ENCODE measurements at regions not wholly inside any gene's neighbourhood (a gene's known extent, or its start where the extent isn't known, plus 50 kb on each side); places are given as distances from the start of the nearest gene placed in this dataset.
A peak's percentile ranks its signal among the peaks of the same experiment; 100 is the strongest.

- CTCF ChIA-PET (ENCODE audit: partially characterized antibody) = interaction anchor here (1.0 kb wide), 1 partner anchor 106 kb away, joined by 4 read pairs; no protein-coding TSS in a partner anchor
These were observed 148.3 kb downstream of the NOC3L start for GRCh38 chr10:94214481-94214893.

More at GRCh38 chr10:94214481-94214893, 148.3 kb downstream of the NOC3L start:
- no peak overlapping the region for H2AK5ac ChIP-seq (ENCODE audit: low read depth, low read length)
- no peak overlapping the region for H3K9ac ChIP-seq (replicated peaks in 1 of 4; ENCODE audit: extremely low read depth in 1 of 4, low read depth in 3 of 4, low read length in 3 of 4)
- no peak overlapping the region for H2AFZ ChIP-seq (ENCODE audit: low read length)
- FAIRE-seq (peak; percentile 19), DNase-seq (ENCODE audit: low read depth in 1 of 2, low spot score in 2 of 2) (no peak)
- H4K8ac ChIP-seq (ENCODE audit: extremely low read depth, insufficient read depth, low read length) = no peak overlapping the region
- no peak overlapping the region for H2BK120ac ChIP-seq (replicated peaks; ENCODE audit: low read depth, low read length)
- no peak overlapping the region for H3K27ac ChIP-seq (ENCODE audit: low read depth, low read length)
- H4K91ac ChIP-seq (replicated peaks; ENCODE audit: insufficient read length, low read length) = no peak overlapping the region
- peak overlapping the region; percentile 20 to 41; a peak in 1 of 4 replicates for H3K4me2 ChIP-seq (ENCODE audit: insufficient read depth in 1 of 2, low read depth in 2 of 2, low read length in 2 of 2)
- no peak overlapping the region for H3K56ac ChIP-seq (replicated peaks; ENCODE audit: insufficient read length, low read depth, low read length)
- no peaks in the 10 kb centered on the region for H3K9me3 ChIP-seq (ENCODE audit: insufficient read depth in 2 of 2, low read depth in 1 of 2, low read length in 1 of 2)
- no peaks in the 10 kb centered on the region for H3K79me1 ChIP-seq (ENCODE audit: low read depth, low read length)
- no peak overlapping the region for H2BK5ac ChIP-seq (ENCODE audit: low read depth, low read length)
- no peaks in the 10 kb centered on the region for H4K20me1 ChIP-seq (replicated peaks in 1 of 2; ENCODE audit: control insufficient read depth in 1 of 2, insufficient read depth in 2 of 2, low read length in 2 of 2)
- 0 out of 2 replicates have a peak overlapping the region, but pooled peaks have one; percentile 15 for H3K18ac ChIP-seq (ENCODE audit: extremely low read depth, low read length)
- H3K4ac ChIP-seq (replicated peaks; ENCODE audit: insufficient read length, low read depth, low read length) = no peak overlapping the region
- WGBS, 2 experiments (ENCODE audit: extremely low coverage in 1 of 2, insufficient coverage in 1 of 2, insufficient read length in 1 of 2, insufficient replicate concordance in 2 of 2, low coverage in 1 of 2, low lambda C conversion rate in 2 of 2, missing lambda C conversion rate in 1 of 2) = 65% methylated on average over 7 of the region's 7 CpGs; no CpG with 5 or more reads in 1 of the 2 experiments
- H3K4me3 ChIP-seq (ENCODE audit: extremely low read depth in 1 of 4, insufficient read depth in 2 of 4, low read depth in 3 of 4, low read length in 4 of 4) = peak overlapping the region in 1 of 4 experiments; percentile 4; a peak in 1 of 8 replicates
- no peak overlapping the region for H2BK15ac ChIP-seq (ENCODE audit: low read length)
- POLR2A ChIA-PET (ENCODE audit: partially characterized antibody) = no interaction called here
- no peak overlapping the region for H3K23ac ChIP-seq (ENCODE audit: insufficient read length)
- no peaks in the 10 kb centered on the region; a peak in 1 of 7 replicates for H3K27me3 ChIP-seq (replicated peaks in 1 of 4; ENCODE audit: control insufficient read depth in 3 of 4, extremely low read depth in 1 of 4, insufficient read depth in 3 of 4, low read length in 3 of 4)
- H3K36me3 ChIP-seq (ENCODE audit: control insufficient read depth in 2 of 4, insufficient read depth in 4 of 4, low read length in 3 of 4) = no peaks in the 10 kb centered on the region
- H3K4me1 ChIP-seq (replicated peaks in 1 of 4; ENCODE audit: control insufficient read depth in 3 of 4, insufficient read depth in 4 of 4, low read length in 3 of 4) = peaks cover 0 to 9% (median 7%) of the 10 kb centered on the region in 4 experiments; a peak in 4 of 7 replicates
- H2BK20ac ChIP-seq (ENCODE audit: low read length) = no peak overlapping the region
- H4K5ac ChIP-seq (ENCODE audit: insufficient read length, low read depth, low read length) = no peak overlapping the region
- 0 out of 2 replicates have a peak, but pooled peaks cover 2% of the 10 kb centered on the region for H3K23me2 ChIP-seq (ENCODE audit: low read depth, low read length)
- TF ChIP-seq POLR2AphosphoS5 (IDR thresholded peaks at IDR 0.05; ENCODE audit: low read depth, low read length) = peak; percentile 90
- no peak for TF ChIP-seq USF2 (IDR thresholded peaks at IDR 0.05; ENCODE audit: low read length)
- TF ChIP-seq TBP (IDR thresholded peaks at IDR 0.05; ENCODE audit: low read depth, low read length) = peak; percentile 78
- no peak for TF ChIP-seq ATF3 (IDR thresholded peaks at IDR 0.05; ENCODE audit: insufficient read depth, low read depth, low read length)
- peak; percentile 86 for TF ChIP-seq TAF7 (optimal IDR thresholded peaks at IDR 0.05; ENCODE audit: borderline replicate concordance, low read depth, low read length)
- TF ChIP-seq POLR2A (IDR thresholded peaks at IDR 0.05; ENCODE audit: control extremely low read depth in 1 of 2, low read depth in 2 of 2, low read length in 2 of 2) = peak in 1 of 2 experiments; percentile 71; a peak in 2 of 3 replicates
- no peak overlapping the region for H2BK12ac ChIP-seq (ENCODE audit: low read depth, low read length)
- no peaks in the 10 kb centered on the region for H3K79me2 ChIP-seq (ENCODE audit: control insufficient read depth in 1 of 2, insufficient read depth in 2 of 2, low read length in 2 of 2)
- H3K14ac ChIP-seq (ENCODE audit: insufficient read length) = no peak overlapping the region

All from H1 (cell line).